ENCODE measurements at regions not wholly inside any gene's neighbourhood (a gene's known extent, or its start where the extent isn't known, plus 50 kb on each side); places are given as distances from the start of the nearest gene placed in this dataset.

DNA sequence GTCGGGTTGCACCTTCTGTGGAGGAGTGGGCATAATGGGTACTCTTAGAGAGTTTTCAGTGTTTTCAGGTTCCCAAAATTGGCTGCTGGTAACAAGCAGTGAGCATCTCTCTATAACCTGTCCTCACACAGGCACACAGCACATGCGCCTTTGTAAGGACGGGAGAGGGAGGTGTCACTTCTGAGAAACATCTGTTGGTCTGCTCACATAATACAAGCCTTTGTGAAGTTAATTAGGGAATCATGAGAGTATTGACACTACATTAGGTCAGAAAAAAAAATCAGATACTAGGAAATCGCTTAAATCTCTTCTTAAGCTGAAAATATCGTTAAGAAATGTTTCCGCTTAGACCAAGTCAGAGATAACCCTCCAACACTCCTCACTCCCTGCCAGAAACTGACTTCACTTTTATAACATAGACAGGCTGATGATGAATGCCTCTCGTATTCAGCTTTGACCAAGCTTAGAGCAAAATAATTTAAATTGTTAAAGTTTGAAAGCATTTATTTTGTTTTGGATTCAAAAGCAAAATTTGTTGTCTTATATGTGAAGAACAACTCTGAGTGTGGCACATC lies 769.7 kb downstream of the TNS3 start:
- no peak overlapping the region for H3K4me3 Mint-ChIP-seq (ENCODE audit: unreplicated experiment)

DNA sequence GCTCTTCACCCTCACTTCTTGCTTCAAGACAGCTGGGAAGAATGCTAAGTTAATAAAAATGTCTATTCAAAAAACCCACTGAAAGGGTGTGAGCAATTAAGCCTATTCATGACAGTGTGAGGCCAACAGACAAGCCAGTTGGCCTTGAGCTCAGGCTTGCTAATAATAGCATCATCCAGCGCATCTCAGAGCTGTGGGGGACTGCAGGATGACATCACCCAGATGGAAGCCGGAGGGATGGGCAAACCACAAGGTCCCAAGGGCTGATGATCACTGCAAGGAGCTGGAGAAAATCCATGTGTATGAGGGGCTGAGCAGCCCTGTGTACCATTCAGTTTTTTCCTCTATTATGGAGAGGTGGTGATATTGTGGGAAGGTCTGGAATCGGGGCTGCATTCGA lies 770.4 kb downstream of the TNS3 start:
- no peaks in the 10 kb centered on the region for H3K36me3 ChIP-seq (ENCODE audit: insufficient read depth, low read length)
- H3K4me1 Mint-ChIP-seq (ENCODE audit: low read depth, unreplicated experiment) = peaks cover 37% of the 10 kb centered on the region
- peak overlapping the region; percentile 54 for H3K4me2 ChIP-seq (ENCODE audit: low read length)

More for the DNA sequence above, 769.7 kb downstream of the TNS3 start:
- Histone ChIP-seq H3K4me2 (ENCODE audit: low read length) (peak overlapping the region; percentile 54), H3K27me3 (ENCODE audit: insufficient read depth, low read length) (no peaks in the 10 kb centered on the region), H4K20me1 (ENCODE audit: insufficient read depth, low read length) (no peaks in the 10 kb centered on the region), H3K4me3 (ENCODE audit: insufficient read depth, low read depth, low read length) (no peak overlapping the region), H3K36me3 (ENCODE audit: insufficient read depth, low read length) (no peaks in the 10 kb centered on the region), H3K4me1 (ENCODE audit: insufficient read depth, low read length) (peaks cover 15% of the 10 kb centered on the region), H3K27ac (ENCODE audit: low read depth, low read length) (no peak overlapping the region), H3K9ac (ENCODE audit: low read length) (no peak overlapping the region), H3K79me2 (ENCODE audit: insufficient read depth, low read length) (no peaks in the 10 kb centered on the region), H2AFZ (ENCODE audit: low read depth, low read length) (no peak overlapping the region), H3K9me3 (ENCODE audit: insufficient read depth, low read depth, low read length) (no peaks in the 10 kb centered on the region)
- Mint-ChIP-seq H3K36me3 (ENCODE audit: low read depth, unreplicated experiment) (peaks cover 3% of the 10 kb centered on the region), H3K4me1 (ENCODE audit: low read depth, unreplicated experiment) (peaks cover 31% of the 10 kb centered on the region), H3K27ac (ENCODE audit: unreplicated experiment) (peak overlapping the region; percentile 84), H3K9me3 (ENCODE audit: unreplicated experiment) (no peaks in the 10 kb centered on the region), H3K27me3 (ENCODE audit: low read depth, unreplicated experiment) (no peaks in the 10 kb centered on the region)
- DNase-seq (ENCODE audit: low read depth) (peak; percentile 31), FAIRE-seq (no peak)
- TF ChIP-seq, protein P1, sequence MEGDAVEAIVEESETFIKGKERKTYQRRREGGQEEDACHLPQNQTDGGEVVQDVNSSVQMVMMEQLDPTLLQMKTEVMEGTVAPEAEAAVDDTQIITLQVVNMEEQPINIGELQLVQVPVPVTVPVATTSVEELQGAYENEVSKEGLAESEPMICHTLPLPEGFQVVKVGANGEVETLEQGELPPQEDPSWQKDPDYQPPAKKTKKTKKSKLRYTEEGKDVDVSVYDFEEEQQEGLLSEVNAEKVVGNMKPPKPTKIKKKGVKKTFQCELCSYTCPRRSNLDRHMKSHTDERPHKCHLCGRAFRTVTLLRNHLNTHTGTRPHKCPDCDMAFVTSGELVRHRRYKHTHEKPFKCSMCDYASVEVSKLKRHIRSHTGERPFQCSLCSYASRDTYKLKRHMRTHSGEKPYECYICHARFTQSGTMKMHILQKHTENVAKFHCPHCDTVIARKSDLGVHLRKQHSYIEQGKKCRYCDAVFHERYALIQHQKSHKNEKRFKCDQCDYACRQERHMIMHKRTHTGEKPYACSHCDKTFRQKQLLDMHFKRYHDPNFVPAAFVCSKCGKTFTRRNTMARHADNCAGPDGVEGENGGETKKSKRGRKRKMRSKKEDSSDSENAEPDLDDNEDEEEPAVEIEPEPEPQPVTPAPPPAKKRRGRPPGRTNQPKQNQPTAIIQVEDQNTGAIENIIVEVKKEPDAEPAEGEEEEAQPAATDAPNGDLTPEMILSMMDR (IDR thresholded peaks at IDR 0.05; ENCODE audit: insufficient read depth, low read depth, low read length) = no peak
- TF ChIP-seq EZH2 (IDR thresholded peaks at IDR 0.05; ENCODE audit: insufficient read depth, low read length) = no peak

DNA sequence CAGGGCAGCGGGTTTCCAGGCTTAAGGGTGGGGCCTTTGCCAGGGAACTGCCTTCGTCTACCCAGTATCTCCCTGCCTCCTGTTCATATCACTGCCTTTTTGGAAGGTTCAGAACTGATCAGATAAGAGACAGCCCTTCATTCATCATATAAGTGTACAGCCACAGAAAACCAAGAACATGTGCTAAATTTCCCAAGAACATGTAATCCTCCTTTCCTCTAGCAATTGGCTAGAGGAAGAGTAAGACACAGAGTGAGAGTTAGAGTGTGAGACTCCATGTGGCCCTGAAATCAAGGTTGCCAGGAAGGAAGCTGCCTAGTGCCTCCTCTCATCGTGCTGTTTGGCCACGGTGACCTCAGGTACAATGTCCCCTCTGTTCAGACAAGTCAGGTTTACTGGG lies 770.9 kb downstream of the TNS3 start:
- peak overlapping the region; percentile 54 for H3K4me2 ChIP-seq (ENCODE audit: low read length)
- TF ChIP-seq EZH2 (IDR thresholded peaks at IDR 0.05; ENCODE audit: insufficient read depth, low read length) = no peak
- TF ChIP-seq, protein P1 (IDR thresholded peaks at IDR 0.05; ENCODE audit: insufficient read depth, low read depth, low read length) = no peak
- no peak overlapping the region for H3K4me3 Mint-ChIP-seq (ENCODE audit: unreplicated experiment)
- H4K20me1 ChIP-seq (ENCODE audit: insufficient read depth, low read length) = no peaks in the 10 kb centered on the region
- peaks cover 15% of the 10 kb centered on the region for H3K4me1 ChIP-seq (ENCODE audit: insufficient read depth, low read length)
- peak overlapping the region; percentile 47 for H3K27ac ChIP-seq (ENCODE audit: low read depth, low read length)
- H3K27ac Mint-ChIP-seq (ENCODE audit: unreplicated experiment) = peak overlapping the region; percentile 84
- H3K9me3 Mint-ChIP-seq (ENCODE audit: unreplicated experiment) = no peaks in the 10 kb centered on the region
- H3K9ac ChIP-seq (ENCODE audit: low read length) = peak overlapping the region; percentile 8
- no peak overlapping the region for H2AFZ ChIP-seq (ENCODE audit: low read depth, low read length)
- no peaks in the 10 kb centered on the region for H3K27me3 ChIP-seq (ENCODE audit: insufficient read depth, low read length)
- H3K9me3 ChIP-seq (ENCODE audit: insufficient read depth, low read depth, low read length) = no peaks in the 10 kb centered on the region
- peaks cover 3% of the 10 kb centered on the region for H3K36me3 Mint-ChIP-seq (ENCODE audit: low read depth, unreplicated experiment)
- no peak for FAIRE-seq
- no peak overlapping the region for H3K4me3 ChIP-seq (ENCODE audit: insufficient read depth, low read depth, low read length)
- no peaks in the 10 kb centered on the region for H3K79me2 ChIP-seq (ENCODE audit: insufficient read depth, low read length)
- no peaks in the 10 kb centered on the region for H3K36me3 ChIP-seq (ENCODE audit: insufficient read depth, low read length)
- no peaks in the 10 kb centered on the region for H3K27me3 Mint-ChIP-seq (ENCODE audit: low read depth, unreplicated experiment)
- H3K4me1 Mint-ChIP-seq (ENCODE audit: low read depth, unreplicated experiment) = peaks cover 37% of the 10 kb centered on the region
- DNase-seq (ENCODE audit: low read depth) = peak; percentile 2

More for the DNA sequence above, 770.4 kb downstream of the TNS3 start:
- FAIRE-seq (peak; percentile 95), DNase-seq (ENCODE audit: low read depth) (peak; percentile 95)
- Mint-ChIP-seq H3K4me3 (ENCODE audit: unreplicated experiment) (no peak overlapping the region), H3K9me3 (ENCODE audit: unreplicated experiment) (no peaks in the 10 kb centered on the region), H3K36me3 (ENCODE audit: low read depth, unreplicated experiment) (peaks cover 3% of the 10 kb centered on the region), H3K27ac (ENCODE audit: unreplicated experiment) (peak overlapping the region; percentile 84), H3K27me3 (ENCODE audit: low read depth, unreplicated experiment) (no peaks in the 10 kb centered on the region)
- Histone ChIP-seq H3K27me3 (ENCODE audit: insufficient read depth, low read length) (no peaks in the 10 kb centered on the region), H3K4me3 (ENCODE audit: insufficient read depth, low read depth, low read length) (no peak overlapping the region), H3K9me3 (ENCODE audit: insufficient read depth, low read depth, low read length) (no peaks in the 10 kb centered on the region), H4K20me1 (ENCODE audit: insufficient read depth, low read length) (no peaks in the 10 kb centered on the region), H3K4me1 (ENCODE audit: insufficient read depth, low read length) (peaks cover 15% of the 10 kb centered on the region), H2AFZ (ENCODE audit: low read depth, low read length) (no peak overlapping the region), H3K79me2 (ENCODE audit: insufficient read depth, low read length) (no peaks in the 10 kb centered on the region), H3K9ac (ENCODE audit: low read length) (peak overlapping the region; percentile 8), H3K27ac (ENCODE audit: low read depth, low read length) (peak overlapping the region; percentile 47)
- TF ChIP-seq, protein P1 (IDR thresholded peaks at IDR 0.05; ENCODE audit: insufficient read depth, low read depth, low read length) = no peak
- no peak for TF ChIP-seq EZH2 (IDR thresholded peaks at IDR 0.05; ENCODE audit: insufficient read depth, low read length)
